HG03442 (cell line): ENCODE measurements at regions not wholly inside any gene's neighbourhood (a gene's known extent, or its start where the extent isn't known, plus 50 kb on each side); places are given as distances from the start of the nearest gene placed in this dataset.
"Not testable (repeated sequence)": the region's sequence is repeated elsewhere in the genome, so short reads cannot be mapped to it uniquely, and the experiment has no call there.

ENCODE experiments used
- ATAC-seq: cut with Tn5 transposase; IDR thresholded peaks from one replicate; pipeline ENCODE4 v1.9.1; 2021; ENCODE audit warnings: mild to moderate bottlenecking, moderate library complexity; ENCODE audit not compliant: unreplicated experiment

DNA sequence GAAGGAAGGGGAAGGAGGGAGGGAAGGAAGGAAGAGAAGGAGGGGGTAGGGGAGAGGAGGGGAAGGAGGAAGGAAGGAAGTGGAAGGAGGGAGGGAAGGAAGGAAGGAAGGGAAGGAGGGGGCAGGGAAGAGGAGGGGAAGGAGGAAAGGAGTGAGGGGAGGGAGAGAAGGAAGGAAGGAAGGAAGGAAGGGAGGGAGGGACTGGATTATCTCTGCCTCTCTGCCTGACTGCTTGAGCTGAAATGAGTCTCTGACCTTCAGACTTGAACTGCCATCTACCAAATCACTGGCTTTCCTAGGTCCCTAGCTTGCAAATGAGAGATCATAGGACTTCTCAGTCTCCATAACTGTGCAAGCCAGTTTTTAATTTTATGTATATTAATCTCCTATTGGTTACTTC, 436.8 kb downstream of the PREX1 start:
- ATAC-seq = no peak

DNA sequence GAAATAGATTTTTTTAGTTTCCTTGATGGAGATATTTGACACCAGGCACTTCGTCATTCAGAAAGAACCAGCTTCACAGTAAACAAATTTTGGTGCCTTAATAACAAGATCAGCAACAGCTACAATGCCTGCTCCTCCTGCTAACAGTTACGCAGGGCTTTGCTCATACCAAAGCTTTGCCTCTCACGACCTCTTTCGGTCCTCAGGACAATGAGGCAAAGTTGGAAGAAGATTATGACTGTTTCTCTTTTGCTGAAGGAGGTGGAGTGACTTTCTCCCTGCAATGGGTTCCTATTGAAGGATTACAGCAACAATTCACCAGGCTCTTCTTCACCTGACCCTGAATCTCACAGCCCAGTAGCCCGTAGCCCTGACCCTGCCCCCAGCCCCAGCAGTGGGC, 440.1 kb downstream of the PREX1 start:
- no peak for ATAC-seq

DNA sequence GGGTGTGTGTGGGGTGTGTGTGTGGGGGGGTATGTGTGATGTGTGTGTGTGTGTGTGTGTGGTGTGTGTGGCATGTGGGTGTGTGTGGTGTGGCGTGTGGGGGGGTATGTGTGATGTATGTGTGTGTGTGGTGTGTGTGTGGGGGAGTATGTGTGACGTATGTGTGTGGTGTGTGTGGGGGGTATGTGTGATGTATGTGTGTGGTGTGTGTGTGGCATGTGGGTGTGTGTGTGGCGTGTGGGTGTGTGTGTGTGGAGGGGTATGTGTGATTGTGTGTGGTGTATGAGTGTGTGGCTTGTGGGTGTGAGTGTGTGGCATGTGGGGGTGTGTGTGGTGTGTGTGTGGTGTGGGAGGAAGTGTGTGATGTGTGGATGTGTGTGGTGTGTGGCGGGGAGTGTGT, 442.3 kb downstream of the PREX1 start:
- no peak for ATAC-seq

DNA sequence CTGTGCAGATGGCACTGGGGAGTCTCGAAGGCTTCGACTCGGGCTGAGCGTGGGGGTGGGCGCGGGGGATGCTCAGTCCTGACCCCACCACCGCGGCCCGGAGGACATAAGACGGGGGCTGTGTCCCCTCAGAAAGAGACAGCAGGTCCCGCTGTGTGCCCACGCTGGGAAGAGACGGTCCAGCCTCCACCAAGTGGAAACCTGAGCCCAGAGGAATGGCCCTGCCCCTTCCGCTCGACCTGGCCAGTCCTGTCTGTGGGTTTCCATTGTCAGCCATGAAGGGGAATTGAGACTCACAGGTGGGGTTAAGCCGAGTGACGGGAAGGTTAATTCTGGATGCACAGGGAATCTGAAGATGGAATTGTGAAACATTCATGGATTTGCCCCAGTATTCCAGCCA, 442.7 kb downstream of the PREX1 start:
- ATAC-seq = no peak

DNA sequence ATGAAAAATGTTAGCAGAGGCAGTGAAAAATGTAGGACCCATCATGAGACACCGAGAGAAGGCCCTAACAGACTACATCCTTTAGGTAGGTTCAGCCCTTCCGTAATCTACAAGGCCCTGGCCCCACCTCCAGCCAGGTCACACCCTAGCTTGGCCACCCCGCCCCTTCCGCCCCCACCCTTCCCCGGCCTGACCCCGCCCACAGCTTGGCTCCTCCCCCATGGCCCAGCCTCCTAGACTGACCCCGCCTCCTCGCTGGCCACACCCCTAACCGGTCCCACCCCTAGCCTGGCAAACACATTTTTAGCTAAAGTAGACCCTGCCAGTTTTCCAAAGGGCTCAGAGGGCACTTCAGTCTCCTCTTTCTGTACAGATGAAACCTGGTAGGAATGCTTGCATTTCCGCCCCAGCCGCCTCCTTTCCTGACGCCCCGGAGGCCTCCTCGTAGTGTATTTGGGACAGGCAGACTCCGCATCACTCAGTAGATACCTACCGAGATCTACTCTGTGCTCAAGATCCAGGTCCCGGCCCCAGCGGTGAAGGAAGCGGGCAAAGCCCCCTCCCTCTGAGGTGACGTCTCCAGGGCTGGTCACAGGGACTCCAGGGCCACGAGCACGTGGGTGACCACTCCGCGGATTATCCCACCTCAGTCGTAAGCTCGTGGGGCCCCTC, 443.5 kb downstream of the PREX1 start:
- no peak for ATAC-seq

GRCh38 chr20:48383252-48383651, 444.5 kb downstream of the PREX1 start:
- ATAC-seq = no peak

DNA sequence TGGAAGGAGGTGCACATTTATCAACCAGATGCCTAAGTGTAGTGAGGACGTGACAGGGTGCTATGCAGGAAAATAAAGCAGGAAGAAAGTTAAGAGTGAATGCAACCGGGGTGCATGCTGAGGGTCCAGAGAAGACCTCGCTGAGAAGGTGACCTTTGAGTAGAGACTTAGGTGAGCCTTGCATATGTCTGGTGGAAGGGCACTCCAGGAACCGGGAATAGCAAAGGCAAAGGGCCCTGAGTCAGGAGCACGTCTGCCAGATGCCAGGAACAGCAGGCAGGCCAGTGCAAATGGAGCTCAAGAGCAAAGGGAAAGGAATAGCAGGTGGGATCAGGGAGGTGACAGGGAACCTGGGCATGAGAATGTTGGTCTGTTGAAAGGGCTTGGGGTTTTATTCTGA, 445.5 kb downstream of the PREX1 start:
- no peak for ATAC-seq

GRCh38 chr20:48381353-48382120, 446.3 kb downstream of the PREX1 start:
- no peak for ATAC-seq

GRCh38 chr20:48380661-48381060, 447.1 kb downstream of the PREX1 start:
- ATAC-seq = no peak

DNA sequence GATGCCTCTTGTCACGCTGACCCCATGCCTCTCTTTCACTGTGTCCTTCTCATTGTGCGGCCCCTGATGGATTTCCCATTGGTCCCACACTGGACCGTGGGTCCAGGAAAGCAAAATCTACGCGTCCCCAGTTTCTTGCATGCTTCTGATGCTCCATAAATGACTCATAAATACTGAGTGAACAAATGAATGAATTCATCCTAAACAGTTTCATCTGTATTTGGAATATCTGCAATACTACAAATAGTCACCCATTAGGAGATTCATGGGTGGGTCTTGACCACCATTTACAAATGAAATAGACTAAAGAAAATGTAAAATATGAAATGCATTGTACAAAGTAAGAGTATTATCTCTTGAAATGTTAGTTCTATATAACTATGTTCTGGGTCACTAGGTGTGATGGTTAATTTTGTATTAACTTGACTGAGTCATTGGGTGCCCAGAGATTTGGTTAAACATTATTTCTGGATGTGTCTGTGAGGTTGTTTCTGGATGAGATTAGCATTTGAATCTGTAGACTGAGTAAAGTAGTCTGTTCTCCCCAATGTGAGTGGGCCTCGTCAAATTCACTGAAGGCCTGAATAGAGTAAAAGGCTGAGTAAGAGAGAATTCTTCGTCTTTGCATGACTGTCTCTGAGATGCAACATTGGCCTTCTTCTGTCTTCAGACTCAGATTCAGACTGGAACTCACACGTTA, 448.7 kb downstream of the PREX1 start:
- no peak for ATAC-seq

DNA sequence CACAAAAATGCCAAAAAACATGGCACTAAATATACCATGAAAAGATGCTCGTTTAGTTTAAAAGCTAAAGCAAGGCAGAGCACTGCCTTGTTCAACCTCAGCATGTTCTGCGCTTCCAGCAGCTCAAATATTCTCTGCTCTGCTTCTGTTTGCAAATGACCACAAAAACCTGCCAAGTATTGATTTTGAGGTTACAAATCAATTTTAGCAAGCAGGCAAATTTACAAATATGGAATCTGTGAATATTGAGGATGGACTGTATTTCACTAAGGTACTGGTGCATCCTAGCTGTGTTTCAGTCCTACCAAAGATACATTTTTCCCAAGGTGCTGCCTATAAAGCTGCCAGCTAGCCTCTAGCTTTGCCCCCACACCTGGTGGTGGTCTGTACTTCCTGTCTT, 449.9 kb downstream of the PREX1 start:
- no peak for ATAC-seq

DNA sequence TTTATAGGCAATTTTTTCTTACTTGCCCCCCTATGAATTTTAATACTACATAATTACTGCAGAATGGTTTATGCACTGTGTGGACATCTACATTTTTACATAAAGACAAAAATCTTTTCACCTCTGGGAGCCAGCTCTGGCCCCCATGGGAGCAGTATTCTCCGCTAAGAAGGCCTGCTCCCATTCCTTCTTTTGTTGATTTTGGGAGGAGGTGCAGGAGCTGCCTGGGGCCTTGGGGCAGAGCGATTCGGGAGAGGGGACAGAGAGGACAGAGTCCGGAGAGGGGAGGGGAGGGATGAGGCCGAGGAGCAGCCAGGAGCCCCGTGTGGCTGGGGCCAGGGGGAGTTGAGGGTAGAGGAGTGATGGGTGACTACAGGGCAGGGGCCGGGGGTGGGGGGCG, 452.0 kb downstream of the PREX1 start:
- ATAC-seq = no peak

- ATAC-seq = no peak
Observed at GRCh38 chr20:48374991-48375595, 452.7 kb downstream of the PREX1 start.

- ATAC-seq = not testable (repeated sequence)
Observed at GRCh38 chr20:48374031-48374907, 453.5 kb downstream of the PREX1 start.

DNA sequence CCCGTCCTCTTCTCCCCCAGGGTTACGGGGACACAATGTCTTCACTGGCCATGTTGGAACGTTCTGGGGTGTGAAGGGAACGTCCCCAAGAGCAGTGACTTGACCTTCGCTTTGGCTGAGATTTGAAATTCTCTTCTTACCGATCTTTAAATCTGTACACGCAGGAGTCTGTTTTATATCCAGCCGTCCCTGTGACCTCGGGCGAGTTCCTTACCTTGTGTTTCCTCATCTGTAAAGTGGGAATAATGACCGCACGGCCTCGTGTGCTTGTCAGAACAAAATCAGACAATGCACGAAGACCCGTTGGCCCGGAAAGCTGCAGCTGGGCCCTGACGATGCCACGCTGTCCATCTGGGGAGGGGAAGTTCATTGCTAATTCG, 454.3 kb downstream of the PREX1 start:
- no peak for ATAC-seq

DNA sequence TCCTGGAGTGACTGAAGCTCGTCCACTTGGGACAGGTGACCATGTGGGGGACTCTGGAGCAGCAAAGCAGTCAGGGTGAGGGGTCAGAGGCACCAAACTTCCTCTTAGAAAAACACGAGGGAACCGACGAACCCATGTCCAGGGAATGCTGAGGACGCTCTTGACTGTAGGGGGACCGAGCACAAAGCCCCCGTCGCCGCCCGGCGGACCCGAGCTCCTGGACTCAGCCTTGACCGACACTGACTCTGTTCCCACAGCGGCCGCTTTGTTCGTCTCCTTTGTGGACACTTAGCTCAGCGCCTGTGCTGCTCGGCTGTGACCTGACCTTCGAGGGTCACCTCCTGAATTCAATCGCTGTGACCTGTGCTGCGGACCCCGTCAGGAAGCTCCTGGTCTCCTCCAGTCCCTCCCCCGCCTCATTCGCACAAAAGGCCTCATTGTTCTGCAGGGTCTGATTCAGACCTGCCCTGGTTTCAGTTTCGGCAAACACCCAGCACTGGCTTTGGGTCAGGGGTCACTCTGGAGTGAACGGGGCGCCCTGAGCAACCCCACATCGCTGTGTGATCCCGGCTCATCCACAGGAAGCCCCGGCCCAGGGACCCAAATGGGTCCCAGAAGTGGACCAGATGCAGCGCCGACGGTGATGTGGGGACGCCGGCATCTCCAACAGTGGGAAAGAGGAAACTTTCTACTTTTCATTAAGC, 454.8 kb downstream of the PREX1 start:
- ATAC-seq = not testable (repeated sequence)

DNA sequence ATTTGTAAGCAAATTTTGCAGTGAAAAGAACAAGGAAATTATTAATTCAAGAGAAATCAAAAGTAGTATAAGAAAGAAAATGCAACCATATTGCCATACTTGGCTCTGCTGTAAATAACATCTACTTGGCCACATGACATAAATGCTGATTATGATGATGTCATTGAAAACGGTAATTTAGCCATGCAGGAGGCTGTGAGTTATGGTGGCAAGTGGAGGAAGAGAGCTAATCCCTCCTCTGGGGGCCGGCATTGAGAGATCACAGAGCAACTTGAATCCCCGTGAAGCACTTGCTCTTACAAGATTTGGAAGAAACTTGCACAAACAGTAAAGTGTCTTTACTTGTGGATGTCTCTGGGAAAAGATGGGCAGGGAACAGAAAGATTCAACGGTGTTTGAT, 456.6 kb downstream of the PREX1 start:
- ATAC-seq = no peak

DNA sequence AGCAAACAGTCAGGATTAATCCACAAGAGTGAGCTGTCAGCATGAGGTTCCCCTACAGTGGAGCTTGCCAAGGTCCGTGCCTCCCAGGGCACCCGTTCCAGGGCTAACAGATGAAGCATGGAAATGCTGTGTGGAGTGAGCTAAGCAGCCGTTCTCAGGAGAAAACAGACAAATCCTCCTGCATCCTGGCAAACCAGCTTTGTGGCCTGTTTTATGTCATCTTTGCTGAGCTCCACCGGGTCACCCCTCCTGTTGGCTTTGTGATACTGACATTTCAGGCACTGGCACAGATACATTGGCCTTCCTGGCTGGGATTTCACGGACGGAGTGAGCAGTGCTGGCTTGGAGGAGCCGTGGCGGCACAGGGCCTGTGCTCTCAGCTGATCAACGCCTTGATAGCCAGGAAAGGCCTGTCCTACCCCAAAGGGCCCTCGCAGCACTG, 459.2 kb downstream of the PREX1 start:
- not testable (repeated sequence) for ATAC-seq

- not testable (repeated sequence) for ATAC-seq
Observed at GRCh38 chr20:48367541-48368358, 460.0 kb downstream of the PREX1 start.
